Ishikawa (cell line): ENCODE measurements at regions not wholly inside any gene's neighbourhood (a gene's known extent, or its start where the extent isn't known, plus 50 kb on each side); places are given as distances from the start of the nearest gene placed in this dataset.

Experiments used
- YY1 ChIP-seq: IDR thresholded peaks from 2 replicates; pipeline ENCODE4 v1.6.1; 2012; ENCODE audit warnings: low read depth
- TF ChIP-seq, protein P1 (sequence below): IDR thresholded peaks from 2 replicates; pipeline ENCODE4 v1.6.1; 2012
- TF ChIP-seq, protein P2 (sequence below): IDR thresholded peaks from 2 replicates; pipeline ENCODE4 v1.6.1; 2012; ENCODE audit warnings: low read depth, mild to moderate bottlenecking

DNA sequence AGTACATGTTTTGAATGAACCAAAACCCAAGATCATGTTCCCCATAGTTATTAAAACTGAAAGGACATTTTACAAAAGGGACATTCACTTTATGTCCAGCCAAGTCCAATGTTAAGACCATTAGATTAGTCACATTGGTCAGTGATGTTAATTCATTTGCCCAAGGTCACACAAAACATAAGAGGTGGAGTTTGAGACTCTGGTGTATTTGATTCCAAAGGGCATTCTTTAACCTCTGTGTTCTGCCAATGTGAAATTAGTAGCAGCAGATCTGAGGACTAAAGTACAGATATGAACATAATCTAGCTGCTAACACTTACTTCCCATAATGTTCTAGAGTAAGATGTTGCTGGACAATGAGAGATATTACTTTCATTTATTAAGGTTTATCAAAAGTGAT lies 425.6 kb downstream of the TUSC7 start:
- TF ChIP-seq, protein P1, sequence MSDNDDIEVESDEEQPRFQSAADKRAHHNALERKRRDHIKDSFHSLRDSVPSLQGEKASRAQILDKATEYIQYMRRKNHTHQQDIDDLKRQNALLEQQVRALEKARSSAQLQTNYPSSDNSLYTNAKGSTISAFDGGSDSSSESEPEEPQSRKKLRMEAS, result no peak
- TF ChIP-seq, protein P2, sequence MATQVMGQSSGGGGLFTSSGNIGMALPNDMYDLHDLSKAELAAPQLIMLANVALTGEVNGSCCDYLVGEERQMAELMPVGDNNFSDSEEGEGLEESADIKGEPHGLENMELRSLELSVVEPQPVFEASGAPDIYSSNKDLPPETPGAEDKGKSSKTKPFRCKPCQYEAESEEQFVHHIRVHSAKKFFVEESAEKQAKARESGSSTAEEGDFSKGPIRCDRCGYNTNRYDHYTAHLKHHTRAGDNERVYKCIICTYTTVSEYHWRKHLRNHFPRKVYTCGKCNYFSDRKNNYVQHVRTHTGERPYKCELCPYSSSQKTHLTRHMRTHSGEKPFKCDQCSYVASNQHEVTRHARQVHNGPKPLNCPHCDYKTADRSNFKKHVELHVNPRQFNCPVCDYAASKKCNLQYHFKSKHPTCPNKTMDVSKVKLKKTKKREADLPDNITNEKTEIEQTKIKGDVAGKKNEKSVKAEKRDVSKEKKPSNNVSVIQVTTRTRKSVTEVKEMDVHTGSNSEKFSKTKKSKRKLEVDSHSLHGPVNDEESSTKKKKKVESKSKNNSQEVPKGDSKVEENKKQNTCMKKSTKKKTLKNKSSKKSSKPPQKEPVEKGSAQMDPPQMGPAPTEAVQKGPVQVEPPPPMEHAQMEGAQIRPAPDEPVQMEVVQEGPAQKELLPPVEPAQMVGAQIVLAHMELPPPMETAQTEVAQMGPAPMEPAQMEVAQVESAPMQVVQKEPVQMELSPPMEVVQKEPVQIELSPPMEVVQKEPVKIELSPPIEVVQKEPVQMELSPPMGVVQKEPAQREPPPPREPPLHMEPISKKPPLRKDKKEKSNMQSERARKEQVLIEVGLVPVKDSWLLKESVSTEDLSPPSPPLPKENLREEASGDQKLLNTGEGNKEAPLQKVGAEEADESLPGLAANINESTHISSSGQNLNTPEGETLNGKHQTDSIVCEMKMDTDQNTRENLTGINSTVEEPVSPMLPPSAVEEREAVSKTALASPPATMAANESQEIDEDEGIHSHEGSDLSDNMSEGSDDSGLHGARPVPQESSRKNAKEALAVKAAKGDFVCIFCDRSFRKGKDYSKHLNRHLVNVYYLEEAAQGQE, result no peak
- no peak for TF ChIP-seq YY1
